Endothelial cell (in vitro differentiated cells): ENCODE measurements at regions not wholly inside any gene's neighbourhood (a gene's known extent, or its start where the extent isn't known, plus 50 kb on each side); places are given as distances from the start of the nearest gene placed in this dataset.

ENCODE experiments used
- DNase-seq: peaks from one replicate; pipeline ENCODE4 v3.0.0; 2021; ENCODE audit warnings: low spot score
- H3K27ac Mint-ChIP-seq: one replicate; pipeline ENCODE4 v1.8.0; 2021; ENCODE audit warnings: mixed read lengths, inconsistent platforms; ENCODE audit not compliant: unreplicated experiment
- H3K27me3 Mint-ChIP-seq: one replicate; pipeline ENCODE4 v1.8.0; 2021; ENCODE audit warnings: mild to moderate bottlenecking, moderate library complexity, mixed read lengths, inconsistent platforms; ENCODE audit not compliant: unreplicated experiment
- H3K36me3 Mint-ChIP-seq: one replicate; pipeline ENCODE4 v1.8.0; 2021; ENCODE audit warnings: mild to moderate bottlenecking, low read depth, mixed read lengths, inconsistent platforms; ENCODE audit not compliant: unreplicated experiment
- H3K4me1 Mint-ChIP-seq: one replicate; pipeline ENCODE4 v1.8.0; 2021; ENCODE audit warnings: mild to moderate bottlenecking, mixed read lengths, inconsistent platforms; ENCODE audit not compliant: unreplicated experiment
- H3K4me3 Mint-ChIP-seq: one replicate; pipeline ENCODE4 v1.8.0; 2021; ENCODE audit warnings: mild to moderate bottlenecking, mixed read lengths, inconsistent platforms; ENCODE audit not compliant: unreplicated experiment
- H3K9me3 Mint-ChIP-seq: one replicate; pipeline ENCODE4 v1.8.0; 2021; ENCODE audit warnings: mixed read lengths, inconsistent platforms; ENCODE audit not compliant: unreplicated experiment
- CTCF ChIP-seq: fragments of 200-600 bp; sonication (generic); IDR thresholded peaks from one replicate; pipeline ENCODE4 v1.5.0; 2021; ENCODE audit warnings: antibody characterized with exemption; ENCODE audit not compliant: unreplicated experiment

- TF ChIP-seq CTCF = no peak
- H3K36me3 Mint-ChIP-seq = no peaks in the 10 kb centered on the region
- H3K9me3 Mint-ChIP-seq = no peaks in the 10 kb centered on the region
- no peak overlapping the region for H3K4me3 Mint-ChIP-seq
- H3K27me3 Mint-ChIP-seq = peaks cover 4% of the 10 kb centered on the region
- no peak overlapping the region for H3K27ac Mint-ChIP-seq
- peaks cover 4% of the 10 kb centered on the region for H3K4me1 Mint-ChIP-seq
- DNase-seq = no peak
Measured at GRCh38 chr4:186887752-186888151, 164.1 kb upstream of the FAT1 start.

- Mint-ChIP-seq H3K4me3 (no peak overlapping the region), H3K4me1 (peaks cover 4% of the 10 kb centered on the region), H3K9me3 (no peaks in the 10 kb centered on the region), H3K36me3 (no peaks in the 10 kb centered on the region), H3K27ac (no peak overlapping the region), H3K27me3 (peaks cover 4% of the 10 kb centered on the region)
- TF ChIP-seq CTCF = no peak
- no peak for DNase-seq
Measured at GRCh38 chr4:186889876-186890643, 166.4 kb upstream of the FAT1 start.

- Mint-ChIP-seq H3K4me1 (peaks cover 7% of the 10 kb centered on the region), H3K27me3 (peaks cover 4% of the 10 kb centered on the region), H3K27ac (no peak overlapping the region), H3K36me3 (no peaks in the 10 kb centered on the region), H3K4me3 (no peak overlapping the region), H3K9me3 (no peaks in the 10 kb centered on the region)
- DNase-seq = no peak
- no peak for TF ChIP-seq CTCF
Measured at GRCh38 chr4:186891859-186892486, 168.3 kb upstream of the FAT1 start.

- DNase-seq = no peak
- no peak overlapping the region for H3K27ac Mint-ChIP-seq
Measured at GRCh38 chr4:186898367-186898766, 174.7 kb upstream of the FAT1 start.

More at GRCh38 chr4:186898367-186898766, 174.7 kb upstream of the FAT1 start:
- Mint-ChIP-seq H3K4me1 (peaks cover 3% of the 10 kb centered on the region), H3K27me3 (no peaks in the 10 kb centered on the region), H3K36me3 (no peaks in the 10 kb centered on the region), H3K9me3 (no peaks in the 10 kb centered on the region), H3K4me3 (no peak overlapping the region)
- no peak for TF ChIP-seq CTCF
